GM18502 (cell line): ENCODE measurements at regions not wholly inside any gene's neighbourhood (a gene's known extent, or its start where the extent isn't known, plus 50 kb on each side); places are given as distances from the start of the nearest gene placed in this dataset.
"Not testable (repeated sequence)": the region's sequence is repeated elsewhere in the genome, so short reads cannot be mapped to it uniquely, and the experiment has no call there.

Experiments used
- ATAC-seq: cut with Tn5 transposase; IDR thresholded peaks from one replicate; pipeline ENCODE4 v1.9.1; 2021; ENCODE audit warnings: mild to moderate bottlenecking; ENCODE audit not compliant: unreplicated experiment, poor library complexity

DNA sequence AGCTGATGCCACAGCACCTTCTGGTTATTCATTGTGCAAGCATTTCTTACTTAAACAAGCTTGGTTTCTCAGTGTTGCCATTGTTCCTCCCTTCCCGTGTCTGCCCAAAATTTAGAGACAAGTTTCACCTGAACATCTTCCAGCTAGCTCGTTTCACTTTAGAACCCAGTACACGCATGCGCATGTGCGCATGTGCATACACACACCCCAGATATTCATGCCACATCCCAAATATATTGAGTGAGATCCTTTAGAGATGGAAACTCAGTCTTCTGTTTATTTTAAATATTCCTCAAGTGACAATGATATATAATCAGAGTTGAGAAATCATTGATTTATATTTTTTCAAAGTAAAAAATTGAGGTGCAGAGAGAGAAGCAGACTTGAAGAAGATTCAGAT is 147.6 kb downstream of the PLK2 start:
- no peak for ATAC-seq

DNA sequence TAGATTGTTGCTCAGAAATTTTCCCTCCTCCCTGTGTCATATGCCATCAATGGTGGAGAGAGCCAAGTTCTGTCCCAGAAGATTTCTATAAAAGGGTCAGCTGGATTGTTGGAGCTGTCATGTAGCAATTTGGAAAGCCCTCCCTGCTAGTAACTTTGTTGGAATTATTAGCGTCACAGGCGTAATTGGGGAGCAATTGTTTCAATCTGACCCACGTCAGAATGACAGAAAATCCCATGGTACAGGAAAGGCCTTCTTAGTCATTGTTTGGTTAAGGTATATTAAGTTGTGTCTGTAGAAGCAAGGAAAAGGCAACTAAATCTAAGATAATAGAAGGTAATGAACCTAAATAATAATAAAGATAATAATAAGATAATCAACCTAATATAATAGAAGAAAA is 148.4 kb downstream of the PLK2 start:
- ATAC-seq, result no peak

DNA sequence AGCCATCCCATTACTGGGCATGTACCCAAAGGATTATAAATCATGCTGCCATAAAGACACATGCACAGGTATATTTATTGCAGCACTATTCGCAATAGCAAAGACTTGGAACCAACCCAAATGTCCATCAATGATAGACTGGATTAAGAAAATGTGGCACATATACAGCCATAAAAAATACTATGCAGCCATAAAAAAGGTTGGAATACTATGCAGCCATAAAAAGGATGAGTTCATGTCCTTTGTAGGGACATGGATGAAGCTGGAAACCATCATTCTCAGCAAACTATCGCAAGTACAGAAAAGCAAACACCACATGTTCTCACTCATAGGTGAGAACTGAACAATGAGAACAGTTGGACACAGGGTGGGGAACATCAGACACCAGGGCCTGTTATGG is 151.5 kb downstream of the PLK2 start:
- not testable (repeated sequence) for ATAC-seq

DNA sequence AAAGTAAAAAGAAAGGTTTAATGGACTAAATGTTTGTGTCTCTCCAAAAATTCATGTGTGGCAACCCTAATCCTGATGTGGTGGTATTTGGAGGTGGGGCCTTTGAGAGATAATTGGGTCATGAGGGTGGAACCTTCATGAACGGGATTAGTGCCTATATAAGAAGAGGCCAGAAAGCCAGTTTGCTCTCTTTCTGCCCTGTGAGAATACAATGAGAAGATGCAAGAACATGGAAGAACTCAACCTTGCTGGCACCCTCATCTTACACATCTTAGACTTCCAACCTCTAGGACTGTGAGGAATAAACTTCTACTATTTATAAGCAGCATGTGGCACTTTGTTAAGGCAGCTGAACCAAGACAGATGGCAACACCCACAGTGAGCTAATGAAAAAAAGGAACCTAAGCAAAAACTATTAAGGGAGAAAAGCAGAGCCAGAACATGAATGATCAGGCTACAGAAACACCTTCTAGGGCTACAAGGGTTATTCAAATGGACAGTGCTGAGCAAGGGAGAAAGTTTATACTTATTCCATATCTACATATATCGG is 159.5 kb downstream of the PLK2 start:
- ATAC-seq, result no peak

DNA sequence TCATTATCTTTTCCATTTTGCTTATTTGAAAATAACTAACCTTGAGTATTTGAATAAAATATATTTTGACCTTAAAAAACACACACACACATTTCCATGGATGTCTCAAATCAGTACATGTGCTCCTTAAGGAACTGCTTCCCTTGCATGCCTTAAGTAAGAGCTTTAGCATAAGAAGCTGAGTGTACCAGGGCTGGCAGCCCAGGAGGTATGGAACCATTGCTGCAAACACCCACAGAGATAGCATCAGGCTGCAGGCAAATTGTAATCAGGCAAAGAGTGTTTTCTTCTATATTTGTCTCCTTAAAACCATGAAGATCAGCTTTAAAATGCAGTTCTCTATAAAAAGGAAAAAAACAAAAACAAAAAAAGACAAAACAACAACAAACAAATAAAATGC is 160.6 kb downstream of the PLK2 start:
- ATAC-seq, result no peak

DNA sequence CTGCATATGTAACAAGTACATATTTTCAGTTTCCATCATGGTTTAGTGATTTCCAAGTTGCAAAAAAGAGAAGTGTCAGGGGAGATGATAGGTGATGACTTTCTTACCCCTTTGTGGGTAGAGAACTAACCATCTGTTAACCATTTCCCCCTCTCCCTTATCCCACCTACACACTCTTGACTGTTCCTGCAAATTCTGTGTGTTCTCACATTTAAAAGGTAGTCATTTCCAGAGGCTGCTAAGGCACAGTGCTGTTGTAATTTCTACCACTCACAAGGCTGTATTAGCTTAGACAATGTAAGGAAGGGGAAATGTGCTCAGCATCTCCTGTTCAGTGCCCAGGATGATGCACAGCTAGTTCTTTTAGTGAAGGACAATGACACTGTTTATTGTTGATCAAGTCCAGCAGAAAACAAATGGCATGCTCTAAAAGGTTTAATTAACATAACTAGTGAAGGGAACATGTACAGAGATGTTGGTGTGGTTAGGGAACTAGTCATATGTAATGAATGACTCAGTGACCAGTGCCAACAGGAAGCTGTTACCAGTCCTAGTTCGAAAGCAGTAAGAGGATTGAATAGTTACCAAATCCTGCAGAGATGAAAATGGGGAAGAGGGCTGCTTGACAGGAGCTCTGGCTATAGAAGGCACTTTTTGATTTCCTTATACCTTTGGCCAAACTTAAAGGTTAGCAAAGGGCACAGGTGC is 165.1 kb downstream of the PLK2 start:
- no peak for ATAC-seq

DNA sequence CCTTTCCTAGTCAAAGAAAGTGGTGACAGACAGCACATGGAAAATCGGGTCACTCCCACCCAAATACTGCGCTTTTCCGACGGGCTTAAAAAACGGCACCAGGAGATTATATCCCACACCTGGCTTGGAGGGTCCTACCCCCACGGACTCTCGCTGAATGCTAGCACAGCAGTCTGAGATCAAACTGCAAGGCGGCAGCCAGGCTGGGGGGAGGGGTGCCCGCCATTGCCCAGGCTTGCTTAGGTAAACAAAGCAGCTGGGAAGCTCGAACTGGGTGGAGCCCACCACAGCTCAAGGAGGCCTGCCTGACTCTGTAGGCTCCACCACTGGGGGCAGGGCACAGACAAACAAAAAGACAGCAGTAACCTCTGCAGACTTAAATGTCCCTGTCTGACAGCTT is 171.6 kb downstream of the PLK2 start:
- not testable (repeated sequence) for ATAC-seq

DNA sequence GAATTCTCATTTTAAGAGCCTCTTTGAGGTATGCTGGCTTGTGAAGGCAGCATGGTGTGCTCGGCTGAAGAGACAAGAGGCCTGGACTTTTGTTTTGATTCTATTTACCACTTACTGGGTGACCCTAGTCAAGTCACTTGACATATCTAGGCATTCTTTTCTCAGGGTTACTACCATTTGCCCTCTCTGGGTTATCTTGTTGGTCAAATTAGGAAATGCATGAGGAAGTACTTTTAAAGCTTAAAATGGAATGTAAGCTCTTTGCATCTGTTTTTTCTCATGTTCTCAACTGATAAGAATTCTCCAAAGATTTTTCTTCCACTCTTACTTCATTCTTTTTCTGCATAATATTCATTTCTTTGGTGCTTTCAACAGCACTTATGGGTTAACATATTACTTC is 173.1 kb downstream of the PLK2 start:
- no peak for ATAC-seq

DNA sequence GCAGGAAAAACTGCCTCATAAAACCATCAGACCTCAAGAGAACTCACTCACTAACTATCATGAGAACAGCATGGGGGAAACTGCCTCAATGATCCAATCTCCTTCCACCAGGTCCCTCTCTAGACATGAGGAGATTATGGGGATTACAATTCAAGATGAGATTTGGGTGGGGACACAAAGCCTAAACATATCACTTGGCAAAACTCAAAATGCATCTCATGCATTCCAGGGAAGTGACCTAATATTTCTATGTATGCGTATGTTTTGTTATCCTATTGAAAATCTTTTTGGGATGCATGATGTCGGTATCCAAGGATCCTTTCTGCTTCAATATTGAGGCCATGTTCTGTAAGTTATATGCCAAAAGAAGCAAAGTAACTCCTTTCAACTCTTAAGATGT is 174.0 kb downstream of the PLK2 start:
- ATAC-seq, result no peak

DNA sequence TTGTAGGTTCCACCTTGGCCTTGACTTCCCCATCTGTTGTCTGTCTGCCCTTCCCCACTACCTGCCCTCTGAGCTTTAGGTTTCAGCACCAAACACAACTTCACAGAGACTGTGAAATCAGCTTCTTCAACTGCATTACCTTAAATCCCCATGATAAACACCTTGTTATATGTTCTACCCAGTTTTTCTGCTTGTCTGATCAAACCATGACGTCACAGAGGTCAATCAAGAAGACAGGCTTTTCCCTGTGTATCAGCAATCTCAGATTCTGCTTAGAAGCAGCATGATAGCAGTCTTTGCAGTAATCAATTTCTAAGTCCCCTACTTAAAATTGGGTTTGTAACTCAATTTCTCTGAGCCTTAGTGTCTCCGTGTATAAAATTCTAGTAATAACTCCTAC is 175.0 kb downstream of the PLK2 start:
- ATAC-seq, result no peak

DNA sequence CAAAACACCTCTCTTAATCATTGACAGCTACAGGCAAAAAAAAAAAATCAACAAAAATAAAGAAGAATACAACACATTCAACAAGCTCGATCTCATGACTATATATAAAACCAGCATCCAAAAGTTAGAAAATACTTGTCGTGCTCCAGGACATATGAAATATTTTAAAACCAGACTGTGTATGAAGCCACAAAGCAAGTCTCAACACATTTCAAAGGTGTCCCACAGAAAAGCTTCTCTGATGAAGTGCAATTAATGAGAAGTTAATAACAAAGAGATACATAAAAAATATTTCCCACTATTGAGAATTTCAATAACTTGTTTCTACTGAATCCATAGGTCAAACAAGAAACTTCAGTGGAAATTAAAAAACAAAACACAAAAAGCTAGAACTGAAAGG is 178.7 kb downstream of the PLK2 start:
- ATAC-seq, result no peak

DNA sequence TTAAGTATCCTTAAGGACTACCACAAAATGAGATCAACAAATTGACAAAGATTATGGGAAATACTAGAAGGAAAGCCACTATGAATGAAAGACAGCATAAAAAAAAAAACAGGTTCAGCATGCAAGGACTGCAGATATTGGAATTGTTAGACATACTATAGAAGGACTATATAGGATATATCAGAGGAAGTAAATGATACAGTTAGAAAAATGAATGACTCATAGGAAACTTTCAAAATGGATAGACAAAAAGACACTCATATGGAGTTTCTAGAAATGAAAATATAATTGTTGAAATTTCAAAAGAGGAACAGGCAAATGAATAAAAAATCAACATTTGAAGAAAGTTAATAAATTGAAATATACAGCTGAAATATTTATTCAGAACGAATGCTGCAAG is 180.6 kb downstream of the PLK2 start:
- no peak for ATAC-seq

DNA sequence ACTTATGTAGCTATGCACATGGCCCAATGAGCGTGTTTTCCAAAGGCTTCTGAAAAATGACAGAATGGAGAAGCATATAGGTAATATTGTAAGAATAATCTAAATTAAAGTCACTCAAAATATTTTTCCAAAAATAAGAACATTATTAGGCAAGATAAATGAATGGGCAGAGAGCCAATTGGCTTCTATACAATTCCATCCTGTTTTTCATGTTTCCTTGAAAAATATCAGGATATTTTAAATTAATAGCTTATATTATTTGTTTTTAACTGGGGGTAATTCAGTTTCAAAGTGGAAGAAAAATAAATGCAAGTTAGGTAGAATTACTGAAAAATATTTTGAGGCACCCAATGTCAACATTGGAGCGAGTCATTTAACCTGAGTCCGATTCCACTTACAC is 183.5 kb downstream of the PLK2 start:
- no peak for ATAC-seq

DNA sequence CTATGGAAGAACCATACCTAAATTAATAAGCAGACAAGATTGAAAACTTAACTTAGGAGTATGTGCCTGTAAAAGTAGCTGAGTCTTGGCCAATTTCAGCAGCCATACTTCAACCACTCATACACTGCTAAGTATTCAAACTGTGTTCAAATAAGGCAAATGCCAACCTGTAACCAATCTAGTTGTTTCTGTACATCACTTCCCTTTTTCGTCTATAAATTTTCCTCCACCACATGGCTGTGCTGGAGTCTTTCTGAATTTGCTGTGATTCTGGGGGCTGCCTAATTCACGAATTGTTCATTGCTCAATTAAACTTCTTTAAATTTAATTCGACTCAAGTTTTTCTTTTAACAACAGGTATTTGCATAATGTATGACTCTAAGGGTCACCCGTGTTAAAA is 184.4 kb downstream of the PLK2 start:
- no peak for ATAC-seq

DNA sequence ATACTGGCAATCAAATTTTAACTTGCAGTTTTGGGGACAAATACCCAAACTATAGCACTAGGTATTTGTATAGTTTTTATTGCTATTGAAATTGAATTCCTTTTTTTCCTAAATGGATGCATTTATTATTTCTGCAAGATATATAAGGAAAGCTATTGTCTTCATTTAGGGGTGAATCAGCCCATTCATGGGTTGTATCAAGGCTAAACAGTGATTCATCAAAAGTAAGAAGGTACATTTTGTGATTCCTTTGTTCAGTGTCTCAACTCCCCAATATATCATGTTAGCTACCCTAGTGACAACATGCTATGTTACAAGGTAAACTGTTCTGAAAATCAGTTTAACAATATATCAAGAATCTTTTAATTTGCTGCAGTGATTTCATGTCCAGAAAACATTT is 185.7 kb downstream of the PLK2 start:
- ATAC-seq, result no peak

DNA sequence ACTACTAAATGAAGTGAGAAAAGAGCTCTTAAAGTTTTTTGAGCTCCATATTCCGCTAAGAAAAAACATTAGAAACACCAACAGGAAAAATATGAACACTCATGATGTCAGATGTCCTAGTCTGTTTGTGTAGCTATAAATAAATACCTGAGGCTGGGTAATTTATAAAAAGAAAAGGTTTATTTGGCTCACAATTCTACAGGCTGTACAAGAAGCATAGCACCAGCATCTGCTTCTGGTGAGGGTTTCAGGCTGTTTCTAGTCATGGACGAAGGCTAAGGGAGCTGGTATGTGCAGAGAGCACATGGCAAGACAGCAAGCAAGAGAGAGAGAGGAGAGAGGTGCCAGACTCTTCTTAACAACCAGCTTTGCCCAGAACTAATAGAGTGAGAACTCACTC is 186.2 kb downstream of the PLK2 start:
- ATAC-seq, result no peak

DNA sequence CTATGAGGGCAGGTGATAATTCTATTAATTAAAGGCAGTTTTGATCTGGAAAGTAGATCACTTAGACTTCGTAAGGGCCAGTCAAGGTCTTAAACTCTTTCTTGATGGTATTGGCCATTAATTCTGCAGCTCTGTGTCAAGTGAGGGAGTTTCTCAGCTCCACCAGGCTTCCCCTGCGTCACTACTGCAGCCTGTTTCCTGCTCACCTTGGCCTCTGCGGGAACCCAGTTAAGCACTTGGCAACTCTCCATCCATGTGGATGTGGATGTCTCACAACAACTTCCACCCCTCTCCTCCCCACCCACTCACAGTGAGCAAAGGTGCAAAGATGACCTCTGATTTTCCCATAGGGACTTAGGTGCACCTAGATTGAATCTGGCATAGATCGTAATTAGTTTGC is 191.6 kb downstream of the PLK2 start:
- no peak for ATAC-seq

DNA sequence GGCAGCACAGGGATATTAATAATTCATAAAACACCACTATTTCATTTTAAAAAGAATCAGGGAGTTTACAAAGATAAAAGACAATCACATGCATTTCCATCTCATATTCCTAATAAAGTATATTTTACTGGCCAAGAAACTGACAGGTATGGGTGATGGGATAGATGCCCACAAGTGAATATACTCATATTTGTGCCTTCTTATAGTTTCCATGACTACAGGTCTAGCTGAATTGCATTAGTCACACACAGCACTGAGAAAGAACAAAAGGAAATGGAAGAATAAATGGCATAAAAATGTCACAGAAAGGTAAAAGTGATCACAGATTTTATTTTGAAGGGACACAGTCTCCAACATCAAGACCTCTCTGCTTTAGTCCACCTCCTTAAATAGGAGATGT is 193.5 kb downstream of the PLK2 start:
- no peak for ATAC-seq

DNA sequence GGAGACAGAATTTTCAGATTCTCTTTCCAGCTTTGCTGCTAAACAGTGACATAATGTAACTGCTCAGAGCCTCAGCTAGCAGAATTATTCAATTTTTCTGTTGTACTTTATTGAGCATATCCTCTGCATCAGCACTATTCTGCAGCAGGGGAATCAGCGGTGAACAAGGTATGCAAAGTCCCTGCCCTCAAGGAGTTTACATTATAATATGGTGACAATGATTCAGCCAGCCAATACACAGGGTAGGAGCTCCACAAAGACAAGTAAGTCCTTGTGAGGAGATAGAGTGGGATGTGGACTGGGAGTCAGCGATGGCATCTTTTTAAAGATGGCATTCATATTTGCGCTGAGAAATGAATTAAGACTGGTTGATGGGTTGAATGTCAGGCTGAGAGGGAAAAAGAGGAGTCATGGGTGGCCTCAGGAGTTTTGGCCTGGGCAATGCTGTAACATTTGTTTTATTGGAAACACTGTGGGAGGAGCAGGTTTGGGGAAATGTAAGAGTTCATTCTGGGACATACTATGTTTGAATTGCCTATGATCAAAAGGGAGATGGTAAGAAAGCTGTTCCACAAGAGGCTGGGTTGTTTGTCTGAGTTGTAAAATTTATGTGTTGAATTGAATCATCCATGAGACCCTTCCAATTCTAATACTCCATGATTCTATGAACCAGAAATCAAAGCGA is 194.5 kb downstream of the PLK2 start:
- no peak for ATAC-seq

DNA sequence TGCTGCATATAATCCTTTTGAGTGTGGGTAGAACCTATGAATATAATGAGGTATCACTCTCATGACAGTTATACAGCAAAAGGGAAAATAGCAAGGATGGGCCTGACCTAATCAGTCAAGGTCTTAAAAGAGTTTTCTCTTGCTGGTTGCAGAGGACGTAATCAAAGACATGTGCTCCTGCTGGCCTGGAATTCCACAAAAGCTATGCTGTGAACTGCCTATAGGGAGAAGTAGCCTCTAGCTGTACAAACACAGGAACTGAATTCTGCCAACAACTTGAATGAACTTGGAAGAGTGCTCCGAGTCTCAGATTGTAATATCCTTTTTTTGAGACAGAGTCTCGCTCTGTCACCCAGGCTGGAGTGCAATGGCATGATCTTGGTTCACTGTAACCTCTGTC is 195.6 kb downstream of the PLK2 start:
- no peak for ATAC-seq

DNA sequence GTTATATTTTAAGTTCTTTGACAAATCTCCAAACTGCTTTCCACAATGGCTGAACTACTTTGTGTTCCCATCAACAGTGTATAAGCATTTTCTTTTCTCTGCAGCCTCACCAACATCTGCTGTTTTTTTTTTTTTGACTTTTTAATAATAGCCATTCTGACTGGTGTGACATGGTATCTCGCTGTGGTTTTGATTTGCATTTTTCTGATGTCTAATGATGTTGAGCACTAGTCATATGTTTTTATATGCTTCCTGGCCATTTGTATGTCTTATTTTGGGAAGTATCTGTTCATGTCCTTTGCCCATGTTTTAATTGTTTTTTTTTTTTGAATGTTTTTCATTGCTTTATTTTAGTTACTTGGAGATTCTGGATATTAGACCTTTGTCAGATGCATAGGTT is 196.6 kb downstream of the PLK2 start:
- ATAC-seq, result no peak

DNA sequence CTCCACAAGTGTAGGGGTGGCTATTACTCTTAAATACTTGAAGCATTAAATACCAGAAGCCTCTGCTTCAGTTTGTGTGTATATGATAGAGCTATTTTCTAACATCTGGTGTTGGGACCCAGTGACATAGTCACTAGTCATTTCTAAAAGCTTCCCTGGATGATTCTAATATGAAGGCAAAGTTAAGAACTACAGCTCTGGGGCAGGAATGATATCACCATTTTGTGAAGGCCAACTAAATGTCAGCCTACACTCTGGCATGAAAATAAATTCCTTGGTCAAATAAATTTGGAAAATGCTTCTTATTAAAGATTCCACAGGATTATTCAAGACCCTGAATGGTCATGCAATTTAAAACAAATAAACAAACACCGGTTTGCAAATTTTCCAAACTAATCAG is 197.7 kb downstream of the PLK2 start:
- no peak for ATAC-seq
